ENCODE measurements at regions not wholly inside any gene's neighbourhood (a gene's known extent, or its start where the extent isn't known, plus 50 kb on each side); places are given as distances from the start of the nearest gene placed in this dataset.

- TF ChIP-seq EZH2 (IDR thresholded peaks at IDR 0.05), result no peak
- peak; percentile 49; the same call in 1 of the 2 replicates for TF ChIP-seq POLR2AphosphoS5 (IDR thresholded peaks at IDR 0.05; ENCODE audit: borderline replicate concordance, low read depth, low read length)
- TF ChIP-seq FOXP2 (optimal IDR thresholded peaks at IDR 0.05; ENCODE audit: control extremely low read depth, extremely low read length, insufficient read depth), result no peak
These were observed 101.0 kb downstream of the SKIDA1 start for GRCh38 chr10:21424459-21424861.

All from SK-N-MC (cell line).